SK-N-SH (cell line): ENCODE measurements at regions not wholly inside any gene's neighbourhood (a gene's known extent, or its start where the extent isn't known, plus 50 kb on each side); places are given as distances from the start of the nearest gene placed in this dataset.

Source experiments
- CTCF ChIA-PET: fragments of 300-600, 350-600 bp; formaldehyde crosslinking; extraction: SDS; loops from one replicate; lab custom pipeline; 2021; lab: Yijun Ruan, JAX
- POLR2A ChIA-PET: fragments of 350-600 bp; sonication (Branson Sonifier 250); formaldehyde crosslinking; extraction: SDS; loops from one replicate; lab custom pipeline; 2020; ENCODE audit warnings: antibody characterized with exemption, inconsistent platforms; lab: Yijun Ruan, JAX
- DNase-seq: peaks from one replicate; pipeline ENCODE4 v3.0.0; 2012
- H2AFZ ChIP-seq: fragments of 200-600 bp; sonication (generic); 2 replicates; pipeline ENCODE4 v1.8.1; 2016; ENCODE audit warnings: antibody characterized with exemption, mild to moderate bottlenecking, low read depth
- H3F3A ChIP-seq: fragments of 200-600 bp; sonication (generic); replicated peaks from 2 replicates; pipeline ENCODE3; 2016; ENCODE audit warnings: antibody characterized with exemption, mild to moderate bottlenecking; ENCODE audit not compliant: insufficient read depth
- H3K27ac ChIP-seq, 2 experiments: fragments of 200-500 bp in 1 of 2; fragments of 200-600 bp in 1 of 2; sonication (Bioruptor generic) in 1 of 2; sonication (generic), shearing (Covaris generic) in 1 of 2; 2 replicates each; pipeline versions ENCODE4 v1.5.1 to v1.6.1; 2014 to 2016; ENCODE audit warnings: low read depth in 2 of 2, inconsistent platforms in 1 of 2, low read length in 1 of 2, mild to moderate bottlenecking in 1 of 2, mixed read lengths in 1 of 2
- H3K27me3 ChIP-seq: fragments of 200-600 bp; sonication (generic), shearing (Covaris generic); 2 replicates; pipeline ENCODE4 v1.6.1; 2016; ENCODE audit warnings: mixed run types; ENCODE audit not compliant: insufficient read depth
- H3K36me3 ChIP-seq, 2 experiments: fragments of 200-500 bp in 1 of 2; fragments of 200-600 bp in 1 of 2; sonication (Bioruptor generic) in 1 of 2; sonication (generic) in 1 of 2; replicated peaks in 1 of 2; 2 replicates each; pipeline versions ENCODE3 to v1.5.1; 2014 to 2016; ENCODE audit warnings: low read length in 1 of 2, mild to moderate bottlenecking in 1 of 2; ENCODE audit not compliant: insufficient read depth in 2 of 2, control insufficient read depth in 1 of 2
- H3K4me1 ChIP-seq, 2 experiments: fragments of 200-500 bp in 1 of 2; fragments of 200-600 bp in 1 of 2; sonication (Bioruptor generic) in 1 of 2; sonication (generic), shearing (Covaris generic) in 1 of 2; 2 replicates each; pipeline versions ENCODE4 v1.5.1 to v1.6.1; 2014 to 2016; ENCODE audit warnings: low read depth in 1 of 2, low read length in 1 of 2, mixed run types in 1 of 2; ENCODE audit not compliant: insufficient read depth in 2 of 2, control insufficient read depth in 1 of 2
- H3K4me2 ChIP-seq: fragments of 200-600 bp; sonication (generic), shearing (Covaris generic); 2 replicates; pipeline ENCODE4 v1.6.1; 2017; ENCODE audit warnings: mixed run types
- H3K4me3 ChIP-seq, 2 experiments: fragments of 200-500 bp in 1 of 2; fragments of 200-600 bp in 1 of 2; sonication (Bioruptor generic) in 1 of 2; sonication (generic), shearing (Covaris generic) in 1 of 2; 2 replicates each; pipeline versions ENCODE4 v1.5.1 to v1.8.1; 2014 to 2016; ENCODE audit warnings: low read depth in 2 of 2, inconsistent platforms in 1 of 2, low read length in 1 of 2, mild to moderate bottlenecking in 1 of 2, mixed read lengths in 1 of 2, moderate library complexity in 1 of 2
- H3K79me2 ChIP-seq: fragments of 200-600 bp; sonication (generic); 2 replicates; pipeline ENCODE4 v1.8.1; 2017; ENCODE audit warnings: mild to moderate bottlenecking; ENCODE audit not compliant: insufficient read depth
- H3K9ac ChIP-seq: fragments of 200-600 bp; sonication (generic); 2 replicates; pipeline ENCODE4 v1.6.1; 2017; ENCODE audit warnings: mixed run types
- H3K9me2 ChIP-seq: fragments of 200-600 bp; sonication (generic); 2 replicates; pipeline ENCODE4 v1.6.1; 2017; ENCODE audit warnings: mixed run types
- H3K9me3 ChIP-seq: fragments of 200-600 bp; sonication (generic); 2 replicates; pipeline ENCODE4 v1.6.1; 2017; ENCODE audit warnings: mixed run types, mild to moderate bottlenecking, moderate library complexity
- H4K20me1 ChIP-seq: fragments of 200-600 bp; sonication (generic); 2 replicates; pipeline ENCODE4 v1.6.1; 2017; ENCODE audit warnings: mild to moderate bottlenecking, mixed run types; ENCODE audit not compliant: insufficient read depth
- ELF1 ChIP-seq: IDR thresholded peaks from 2 replicates; pipeline ENCODE4 v1.4.0; 2012
- EP300 ChIP-seq, 2 experiments: IDR thresholded peaks; 2 replicates each; pipeline versions ENCODE4 v1.4.0 to v1.6.1; 2012; ENCODE audit warnings: borderline replicate concordance in 1 of 2, low read depth in 1 of 2, low read length in 1 of 2
- EZH2phosphoT487 ChIP-seq: fragments of 200-600 bp; sonication (generic); IDR thresholded peaks from 2 replicates; pipeline ENCODE4 v1.6.1; 2017; ENCODE audit warnings: low read depth, mixed run types, mild to moderate bottlenecking, antibody characterized with exemption, moderate library complexity, borderline replicate concordance
- FOSL2 ChIP-seq: IDR thresholded peaks from 2 replicates; pipeline ENCODE4 v1.4.0; 2012; ENCODE audit warnings: low read depth, mild to moderate bottlenecking, moderate library complexity, borderline replicate concordance
- GABPA ChIP-seq: IDR thresholded peaks from 2 replicates; pipeline ENCODE4 v1.4.0; 2012; ENCODE audit warnings: low read depth, mild to moderate bottlenecking
- GATA2 ChIP-seq: sonication (generic); formaldehyde crosslinking; IDR thresholded peaks from 2 replicates; pipeline ENCODE4 v1.5.0; 2020; ENCODE audit warnings: mild to moderate bottlenecking, missing genetic modification reagents
- IRF3 ChIP-seq: fragments of 150-350 bp; IDR thresholded peaks from 2 replicates; pipeline ENCODE4 v1.6.1; 2016; ENCODE audit warnings: mild to moderate bottlenecking, low read depth, low read length
- JUND ChIP-seq: IDR thresholded peaks from 2 replicates; pipeline ENCODE4 v1.4.0; 2012
- MXI1 ChIP-seq: IDR thresholded peaks from 2 replicates; pipeline ENCODE4 v1.6.1; 2012; ENCODE audit warnings: mild to moderate bottlenecking, low read depth, low read length, improper control_type of control experiment
- RAD21 ChIP-seq: IDR thresholded peaks from 2 replicates; pipeline ENCODE4 v1.6.1; 2012; ENCODE audit warnings: mild to moderate bottlenecking, low read length
- RCOR1 ChIP-seq: fragments of 150-350 bp; IDR thresholded peaks from 2 replicates; pipeline ENCODE4 v1.6.1; 2017; ENCODE audit warnings: antibody characterized with exemption, low read length
- REST ChIP-seq: IDR thresholded peaks from 2 replicates; pipeline ENCODE4 v1.6.1; 2012; ENCODE audit warnings: mild to moderate bottlenecking, low read depth, low read length, moderate library complexity
- RXRA ChIP-seq: IDR thresholded peaks from 2 replicates; pipeline ENCODE4 v1.4.0; 2012; ENCODE audit warnings: low read depth, mild to moderate bottlenecking, borderline replicate concordance
- TAF1 ChIP-seq: IDR thresholded peaks from 2 replicates; pipeline ENCODE4 v1.6.1; 2012; ENCODE audit warnings: low read depth, mild to moderate bottlenecking, low read length, moderate library complexity, borderline replicate concordance
- USF2 ChIP-seq: fragments of 150-350 bp; IDR thresholded peaks from 2 replicates; pipeline ENCODE4 v1.6.1; 2017; ENCODE audit warnings: antibody characterized with exemption, low read length, low read depth, borderline replicate concordance
- YY1 ChIP-seq: IDR thresholded peaks from 2 replicates; pipeline ENCODE4 v1.4.0; 2012; ENCODE audit warnings: low read depth, mild to moderate bottlenecking
- WGBS: methylation state at CpG from one replicate; pipeline ENCODE4 v1.1.6; 2017; ENCODE audit warnings: low lambda C conversion rate; 5-methylcytosine and 5-hydroxymethylcytosine counted together

- H3F3A ChIP-seq, result no peaks in the 10 kb centered on the region
- no peaks in the 10 kb centered on the region for H3K36me3 ChIP-seq
- no peak for TF ChIP-seq RAD21
- TF ChIP-seq ELF1, result no peak
- no peak for TF ChIP-seq GATA2
- TF ChIP-seq REST, result no peak
- TF ChIP-seq USF2, result no peak
- TF ChIP-seq YY1, result no peak
- no peak for TF ChIP-seq EZH2phosphoT487
- TF ChIP-seq TAF1, result no peak
- no peak for TF ChIP-seq IRF3
- TF ChIP-seq EP300 (IDR thresholded peaks at IDR 0.05; ENCODE audit: borderline replicate concordance in 1 of 2, low read depth in 1 of 2, low read length in 1 of 2), result no peak
- no peak for TF ChIP-seq RCOR1
- no peak for TF ChIP-seq RXRA
- TF ChIP-seq GABPA, result no peak
- no peak for TF ChIP-seq JUND
- TF ChIP-seq MXI1, result no peak
- TF ChIP-seq FOSL2, result no peak
- H2AFZ ChIP-seq, result no peak overlapping the region
- no peaks in the 10 kb centered on the region for H3K79me2 ChIP-seq
- no peak overlapping the region for H3K27ac ChIP-seq
- no peaks in the 10 kb centered on the region; the same call in 1 of the 2 replicates for H3K27me3 ChIP-seq
- no peaks in the 10 kb centered on the region for H3K9me2 ChIP-seq
- WGBS, result 2% methylated on average over 2 of the region's 2 CpGs
- CTCF ChIA-PET, result interaction anchor here (0.6 to 3.0 kb wide), 16 partner anchors 10 to 533 kb away, joined by 3 to 26 read pairs (median 4); no protein-coding TSS in a partner anchor
- no peaks in the 10 kb centered on the region for H3K9me3 ChIP-seq
- DNase-seq, result no peak
- no peak overlapping the region for H3K9ac ChIP-seq
- POLR2A ChIA-PET, result no interaction called here
- no peaks in the 10 kb centered on the region for H3K4me1 ChIP-seq
- H3K4me3 ChIP-seq, result no peak overlapping the region
- H3K4me2 ChIP-seq, result no peak overlapping the region
- H4K20me1 ChIP-seq, result no peaks in the 10 kb centered on the region
These were observed 106.1 kb downstream of the NHLRC3 start for GRCh38 chr13:39144391-39144790.
